ENCODE measurements at regions not wholly inside any gene's neighbourhood (a gene's known extent, or its start where the extent isn't known, plus 50 kb on each side); places are given as distances from the start of the nearest gene placed in this dataset.
A peak's percentile ranks its signal among the peaks of the same experiment; 100 is the strongest.
"Not testable (repeated sequence)": the region's sequence is repeated elsewhere in the genome, so short reads cannot be mapped to it uniquely, and the experiment has no call there.

DNA sequence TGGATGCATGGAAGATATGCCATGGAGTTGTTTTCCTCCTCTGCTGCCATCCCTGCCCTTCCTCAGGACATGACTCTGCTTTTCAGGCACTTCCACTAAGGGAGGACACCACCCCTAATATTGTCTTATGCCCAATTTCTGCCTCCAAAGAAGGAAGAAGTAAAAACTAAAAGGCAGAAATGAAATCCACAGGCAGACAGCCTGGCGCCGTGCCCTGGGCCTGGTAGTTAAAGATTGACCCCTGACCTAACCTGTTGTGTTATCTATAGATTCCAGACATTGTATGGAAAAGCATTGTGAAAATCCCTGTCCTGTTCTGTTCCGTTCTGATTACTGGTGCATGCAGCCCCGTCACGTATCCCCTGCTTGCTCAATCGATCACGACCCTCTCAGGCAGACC lies 80.1 kb upstream of the PLAC8 start:
- H3K27me3 Mint-ChIP-seq, H3K4me3 Mint-ChIP-seq, ATAC-seq, H3K36me3 Mint-ChIP-seq, DNase-seq, POLR2A ChIA-PET, H3K9me3 Mint-ChIP-seq: not testable (repeated sequence)
- peaks cover 12 to 41% (median 17%) of the 10 kb centered on the region in 4 donors for H3K4me1 Mint-ChIP-seq
- H3K27ac Mint-ChIP-seq: peak overlapping the region in 1 of 10 donors; percentile 27

DNA sequence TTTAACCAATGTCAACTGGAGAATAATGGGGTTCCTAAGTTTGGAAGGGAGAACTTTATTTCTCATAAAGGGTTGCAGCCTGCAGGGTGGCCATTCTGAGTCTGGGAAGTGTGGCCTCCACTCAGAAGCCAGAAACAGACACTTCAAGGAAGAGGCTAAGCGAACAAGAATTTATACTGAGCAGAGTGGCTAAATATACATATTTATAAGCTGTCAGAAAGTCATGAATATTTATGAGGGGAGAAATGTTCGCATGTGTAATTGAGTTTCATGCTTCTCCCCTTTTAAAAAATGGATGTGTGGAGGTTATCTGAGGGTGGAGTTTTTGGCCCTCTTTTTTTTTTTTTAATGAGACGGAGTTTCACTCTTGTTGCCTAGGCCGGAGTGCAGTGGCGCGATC lies 78.1 kb upstream of the PLAC8 start:
- Mint-ChIP-seq H3K4me1 (peaks cover 12 to 33% (median 22%) of the 10 kb centered on the region in 4 donors), H3K4me3 (no peak overlapping the region), H3K36me3 (no peaks in the 10 kb centered on the region), H3K27me3 (no peaks in the 10 kb centered on the region), H3K9me3 (peaks cover 0 to 10% (median 0%) of the 10 kb centered on the region in 9 donors), H3K27ac (peak overlapping the region in 1 of 10 donors; percentile 67)
- DNase-seq (no peak), ATAC-seq (no peak)
- POLR2A ChIA-PET: no interaction called here

DNA sequence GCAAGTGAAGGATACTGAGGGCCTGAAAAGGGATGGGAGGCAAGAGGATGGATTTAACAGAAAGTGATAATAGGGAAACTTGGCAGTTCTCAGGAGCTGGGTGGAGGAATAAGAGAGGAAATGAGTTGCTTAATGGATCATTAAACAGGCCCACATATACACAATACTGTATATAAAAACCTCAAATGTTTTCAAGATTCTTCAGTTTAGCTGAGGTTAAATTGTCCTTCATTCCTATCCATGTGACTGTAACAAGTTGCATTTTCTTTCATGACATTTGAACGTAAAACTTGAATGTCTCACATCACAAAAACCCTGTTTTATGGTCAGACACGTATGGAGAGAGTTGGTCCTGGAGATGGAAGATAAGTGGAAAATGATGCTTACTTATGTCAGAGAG lies 76.5 kb upstream of the PLAC8 start:
- ATAC-seq (no peak), DNase-seq (no peak)
- Mint-ChIP-seq H3K27me3 (no peaks in the 10 kb centered on the region), H3K36me3 (no peaks in the 10 kb centered on the region), H3K27ac (peak overlapping the region in 1 of 10 donors; percentile 9), H3K9me3 (no peaks in the 10 kb centered on the region), H3K4me3 (no peak overlapping the region), H3K4me1 (peaks cover 6 to 22% (median 13%) of the 10 kb centered on the region in 4 donors)
- POLR2A ChIA-PET: interaction anchor here (0.6 to 0.8 kb wide), 2 partner anchors 8 to 15 kb away, joined by 3 read pairs; no protein-coding TSS in a partner anchor

DNA sequence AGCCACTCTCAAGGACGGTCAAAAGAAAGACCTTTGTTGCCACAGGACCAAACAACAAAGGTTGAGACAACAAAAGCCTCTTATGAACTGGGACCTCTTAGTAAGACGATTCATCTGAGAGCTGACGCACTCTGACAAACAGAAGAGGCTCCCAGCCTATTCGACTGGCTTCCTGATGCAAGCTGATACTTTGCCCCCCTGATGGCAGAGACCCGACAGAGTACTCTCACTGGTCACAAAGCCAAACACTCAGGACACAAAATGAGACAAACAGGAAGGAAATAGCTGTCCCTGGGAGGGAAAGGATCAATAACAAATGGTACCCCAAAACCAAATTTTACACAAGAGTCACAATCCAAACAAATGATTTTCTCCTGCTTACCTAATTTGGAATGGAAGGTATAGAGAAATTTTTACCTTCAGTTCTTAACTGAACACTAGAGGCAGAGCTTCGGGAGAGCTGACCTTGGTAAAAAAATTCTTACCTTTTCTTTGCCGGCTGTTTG lies 75.2 kb upstream of the PLAC8 start:
- H3K4me1 Mint-ChIP-seq: peaks cover 5 to 16% (median 9%) of the 10 kb centered on the region in 4 donors
- H3K36me3 Mint-ChIP-seq: no peaks in the 10 kb centered on the region
- POLR2A ChIA-PET: no interaction called here
- no peaks in the 10 kb centered on the region for H3K27me3 Mint-ChIP-seq
- DNase-seq: no peak
- H3K9me3 Mint-ChIP-seq: no peaks in the 10 kb centered on the region
- no peak for ATAC-seq
- H3K27ac Mint-ChIP-seq: peak overlapping the region in 3 of 10 donors; percentile 17 to 60 (median 53)
- H3K4me3 Mint-ChIP-seq: no peak overlapping the region

DNA sequence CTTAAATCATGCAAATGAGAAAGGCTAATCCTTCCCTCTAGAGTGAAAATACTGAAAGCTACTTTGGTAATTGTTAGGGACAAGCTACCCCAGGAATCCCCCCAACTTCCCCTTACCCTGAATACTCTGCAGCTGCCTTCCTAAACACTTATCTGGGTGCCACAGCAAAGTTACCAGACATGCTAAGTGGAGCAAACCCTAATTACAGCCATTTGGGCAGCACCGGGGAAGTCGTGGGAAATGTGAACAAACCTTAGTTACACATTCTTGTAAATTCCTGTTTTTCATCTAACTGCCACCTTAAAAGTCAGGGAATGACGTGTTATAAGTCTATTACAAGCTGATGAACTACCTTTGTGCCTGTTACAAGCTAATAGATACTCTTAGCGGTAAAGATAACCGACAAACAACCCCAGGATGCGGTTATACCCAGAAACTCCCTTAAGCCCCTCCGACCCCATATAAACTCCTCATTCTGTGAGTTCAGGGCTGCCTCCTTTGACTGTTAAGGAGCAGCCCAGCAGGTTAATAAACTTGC lies 66.0 kb upstream of the PLAC8 start:
- Mint-ChIP-seq H3K4me1 (peaks cover 0 to 37% (median 3%) of the 10 kb centered on the region in 4 donors), H3K27me3 (no peaks in the 10 kb centered on the region), H3K27ac (peak overlapping the region in 3 of 10 donors; percentile 14 to 70 (median 28)), H3K9me3 (no peaks in the 10 kb centered on the region), H3K36me3 (no peaks in the 10 kb centered on the region), H3K4me3 (no peak overlapping the region)
- DNase-seq (no peak), ATAC-seq (no peak)
- POLR2A ChIA-PET: interaction anchor here (0.9 to 1.0 kb wide), 2 partner anchors 24 to 31 kb away, joined by 3 read pairs; no protein-coding TSS in a partner anchor

DNA sequence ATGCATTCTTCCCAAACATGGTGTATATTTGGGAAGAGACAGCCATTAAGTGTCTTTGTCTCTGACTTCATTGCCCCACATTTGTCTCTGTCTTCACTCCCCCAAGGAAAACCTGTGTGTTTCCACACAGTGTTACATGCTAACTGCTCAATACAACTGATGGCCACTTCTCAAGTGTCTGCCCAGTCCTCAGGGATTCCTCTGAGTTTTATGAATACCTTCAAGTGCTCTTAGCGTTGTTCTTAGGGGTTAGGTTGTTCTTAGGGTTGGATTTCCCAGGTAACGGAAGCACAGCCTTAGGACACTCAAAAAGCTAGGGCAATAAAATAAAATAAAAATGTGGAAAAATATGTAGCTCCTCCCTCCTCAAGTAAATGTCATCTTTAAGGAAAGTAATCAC lies 64.7 kb upstream of the PLAC8 start:
- H3K27ac Mint-ChIP-seq: no peak overlapping the region
- H3K36me3 Mint-ChIP-seq: no peaks in the 10 kb centered on the region
- H3K4me1 Mint-ChIP-seq: peaks cover 0 to 47% (median 5%) of the 10 kb centered on the region in 4 donors
- H3K9me3 Mint-ChIP-seq: no peaks in the 10 kb centered on the region
- no peaks in the 10 kb centered on the region for H3K27me3 Mint-ChIP-seq
- H3K4me3 Mint-ChIP-seq: no peak overlapping the region
- DNase-seq: no peak
- ATAC-seq: no peak
- POLR2A ChIA-PET: no interaction called here

DNA sequence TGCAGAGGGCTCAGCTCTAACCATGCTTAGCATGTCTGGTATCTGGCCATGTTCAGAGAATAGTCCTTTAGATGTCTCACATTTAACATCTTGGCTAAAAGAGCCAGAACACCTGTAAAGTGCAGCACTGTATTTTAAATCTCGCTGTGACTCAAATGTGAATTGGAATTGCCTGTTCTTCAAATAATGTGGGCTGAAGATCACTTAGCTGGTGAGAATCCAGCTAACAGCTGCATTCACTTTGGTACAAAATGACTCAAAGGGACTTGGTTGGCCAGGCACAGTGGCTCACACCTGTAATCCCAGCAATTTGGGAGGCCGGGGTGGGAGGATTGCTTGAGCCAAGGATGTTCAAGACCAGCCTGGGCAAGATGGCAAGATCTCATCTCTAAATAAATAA lies 63.5 kb upstream of the PLAC8 start:
- Mint-ChIP-seq H3K4me1 (peaks cover 0 to 59% (median 5%) of the 10 kb centered on the region in 4 donors), H3K4me3 (no peak overlapping the region), H3K36me3 (no peaks in the 10 kb centered on the region), H3K9me3 (no peaks in the 10 kb centered on the region), H3K27me3 (no peaks in the 10 kb centered on the region), H3K27ac (no peak overlapping the region)
- POLR2A ChIA-PET: no interaction called here
- ATAC-seq (no peak), DNase-seq (no peak)

DNA sequence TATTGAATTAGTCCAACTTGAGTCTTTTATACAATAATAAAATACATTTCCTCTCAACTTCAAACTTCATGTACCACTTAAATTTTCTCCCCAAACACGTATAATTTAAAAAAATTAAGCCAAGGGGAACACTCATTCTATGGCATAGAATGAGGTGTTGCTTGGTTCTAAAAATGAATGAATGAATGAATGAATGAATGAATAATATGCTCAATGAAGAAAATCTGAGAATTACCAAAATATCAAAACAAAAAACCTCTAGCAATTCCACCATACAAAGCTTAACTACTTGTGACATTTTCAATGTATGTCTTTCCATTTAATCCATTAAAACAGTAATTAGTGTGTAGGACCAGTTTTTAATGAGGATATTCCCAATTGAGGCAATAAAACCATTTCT lies 62.7 kb upstream of the PLAC8 start:
- no peak for ATAC-seq
- DNase-seq: no peak
- H3K4me1 Mint-ChIP-seq: peaks cover 0 to 65% (median 5%) of the 10 kb centered on the region in 4 donors
- H3K27ac Mint-ChIP-seq: no peak overlapping the region
- H3K27me3 Mint-ChIP-seq: no peaks in the 10 kb centered on the region
- POLR2A ChIA-PET: no interaction called here
- H3K9me3 Mint-ChIP-seq: no peaks in the 10 kb centered on the region
- no peak overlapping the region for H3K4me3 Mint-ChIP-seq
- no peaks in the 10 kb centered on the region for H3K36me3 Mint-ChIP-seq

DNA sequence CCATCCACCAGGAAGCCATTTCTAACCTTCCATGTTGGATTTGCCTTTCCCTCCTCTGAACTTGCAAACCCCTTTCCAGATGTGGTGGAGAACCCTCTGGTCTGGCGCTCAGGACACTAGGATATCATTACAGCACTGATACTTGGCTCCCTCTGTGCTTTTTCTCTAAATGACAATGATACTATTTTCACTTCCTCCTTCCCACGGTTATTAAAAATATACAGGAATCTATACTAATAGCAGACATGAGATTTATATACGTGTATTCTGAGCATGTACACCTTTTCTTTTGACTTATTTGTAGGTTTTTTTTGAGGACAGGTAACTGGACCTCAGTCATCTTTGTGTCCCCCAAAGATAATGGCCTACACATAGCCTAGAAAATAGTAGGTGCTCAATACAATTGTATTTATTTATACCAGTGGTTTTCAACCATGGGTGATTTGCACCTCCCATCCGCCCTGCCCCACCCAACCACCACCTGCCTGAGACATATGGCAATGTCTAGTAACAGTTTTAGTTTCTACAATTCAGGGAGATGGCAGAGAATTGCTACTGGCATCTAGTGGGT lies 60.4 kb upstream of the PLAC8 start:
- peak overlapping the region in 2 of 10 donors; percentile 33 to 73 for H3K27ac Mint-ChIP-seq
- H3K4me1 Mint-ChIP-seq: peaks cover 5 to 69% (median 6%) of the 10 kb centered on the region in 4 donors
- no peaks in the 10 kb centered on the region for H3K9me3 Mint-ChIP-seq
- POLR2A ChIA-PET: no interaction called here
- no peaks in the 10 kb centered on the region for H3K27me3 Mint-ChIP-seq
- peak overlapping the region in 2 of 10 donors; percentile 38 to 65 for H3K4me3 Mint-ChIP-seq
- no peaks in the 10 kb centered on the region for H3K36me3 Mint-ChIP-seq
- ATAC-seq: peak in 1 of 2 donors; percentile 30
- DNase-seq: no peak

DNA sequence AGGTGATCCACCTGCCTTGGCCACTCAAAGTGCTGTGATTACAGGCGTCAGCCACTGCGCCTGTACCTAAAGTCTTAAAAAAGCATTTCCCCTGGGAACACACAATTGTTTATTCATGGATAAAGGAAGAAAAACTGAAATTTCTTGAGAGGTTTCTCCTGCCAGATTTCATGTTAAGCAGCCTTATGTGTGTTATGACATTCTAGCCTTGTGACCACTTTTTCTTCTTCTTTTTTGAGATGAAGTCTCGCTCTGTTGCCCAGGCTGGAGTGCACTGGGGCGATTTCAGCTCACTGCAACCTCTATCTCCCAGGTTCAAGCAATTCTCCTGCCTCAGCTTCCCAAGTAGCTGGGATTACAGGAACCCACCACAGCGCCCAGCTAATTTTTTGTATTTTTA lies 57.8 kb upstream of the PLAC8 start:
- POLR2A ChIA-PET: no interaction called here
- no peaks in the 10 kb centered on the region for H3K27me3 Mint-ChIP-seq
- H3K9me3 Mint-ChIP-seq: no peaks in the 10 kb centered on the region
- peak overlapping the region in 2 of 10 donors; percentile 29 to 40 for H3K27ac Mint-ChIP-seq
- peaks cover 0 to 3% (median 0%) of the 10 kb centered on the region in 3 donors for H3K36me3 Mint-ChIP-seq
- DNase-seq (no peak), ATAC-seq (no peak)
- H3K4me1 Mint-ChIP-seq: peaks cover 5 to 67% (median 6%) of the 10 kb centered on the region in 4 donors
- H3K4me3 Mint-ChIP-seq: no peak overlapping the region

DNA sequence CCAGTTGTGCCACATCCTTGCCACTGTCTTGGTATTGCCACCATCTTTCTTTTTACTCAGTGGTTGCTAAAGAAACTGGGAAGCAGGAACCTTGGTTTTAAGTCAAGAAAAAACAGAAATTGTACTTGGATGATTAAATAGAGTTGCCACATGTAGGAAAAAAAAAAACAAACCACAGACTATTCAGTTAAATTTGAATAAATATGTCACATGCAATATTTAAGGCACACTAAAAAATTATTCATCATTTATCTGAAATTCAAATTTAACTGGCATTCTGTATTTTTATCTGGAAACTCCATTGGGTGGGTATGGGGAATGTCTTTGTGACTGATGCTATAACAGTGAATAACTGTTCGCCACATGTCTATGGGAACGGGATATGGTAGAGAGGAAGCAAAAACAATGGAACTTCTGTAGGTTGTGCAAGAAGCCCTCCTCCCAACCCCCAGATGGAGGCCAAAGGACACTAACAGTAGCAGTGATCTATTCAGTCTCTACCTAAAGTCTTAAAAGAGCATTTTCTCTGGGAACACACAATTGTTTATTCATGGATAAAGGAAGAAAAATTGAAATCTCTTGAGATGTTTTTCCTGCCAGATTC lies 57.0 kb upstream of the PLAC8 start:
- Mint-ChIP-seq H3K36me3 (peaks cover 0 to 3% (median 0%) of the 10 kb centered on the region in 3 donors), H3K9me3 (no peaks in the 10 kb centered on the region)
- POLR2A ChIA-PET: no interaction called here

DNA sequence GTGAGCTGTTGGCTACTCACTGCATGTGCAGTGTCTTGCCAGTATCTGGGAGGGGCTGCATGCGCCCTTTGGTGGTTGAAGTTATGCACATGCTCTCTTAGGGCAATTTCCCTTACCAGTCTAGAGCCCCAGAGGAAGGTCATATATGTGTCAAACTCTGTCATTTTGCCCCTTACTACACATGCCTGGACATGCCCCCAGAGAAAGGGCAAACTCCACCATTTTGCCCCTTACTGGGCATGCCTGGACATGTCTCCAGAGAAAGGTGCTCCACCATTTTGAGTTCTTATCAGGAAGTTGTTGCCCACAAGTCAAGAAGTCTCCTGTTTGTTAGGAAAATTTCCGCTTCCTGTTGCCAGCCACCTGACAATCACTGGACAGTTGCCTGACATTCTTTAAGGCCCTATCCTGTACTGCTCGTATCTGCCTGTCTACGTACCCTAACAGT lies 56.4 kb upstream of the PLAC8 start:
- no peak overlapping the region for H3K27ac Mint-ChIP-seq
- no peak for DNase-seq
- POLR2A ChIA-PET: no interaction called here
- peaks cover 0 to 3% (median 0%) of the 10 kb centered on the region in 3 donors for H3K36me3 Mint-ChIP-seq
- no peaks in the 10 kb centered on the region for H3K9me3 Mint-ChIP-seq
- H3K27me3 Mint-ChIP-seq: no peaks in the 10 kb centered on the region
- peaks cover 17 to 70% (median 20%) of the 10 kb centered on the region in 4 donors for H3K4me1 Mint-ChIP-seq
- H3K4me3 Mint-ChIP-seq: no peak overlapping the region
- ATAC-seq: no peak

More for the DNA sequence above, 57.0 kb upstream of the PLAC8 start:
- peak overlapping the region in 2 of 10 donors; percentile 9 to 11 for H3K27ac Mint-ChIP-seq
- H3K27me3 Mint-ChIP-seq: no peaks in the 10 kb centered on the region
- no peak overlapping the region for H3K4me3 Mint-ChIP-seq
- peaks cover 13 to 69% (median 14%) of the 10 kb centered on the region in 4 donors for H3K4me1 Mint-ChIP-seq
- no peak for ATAC-seq
- no peak for DNase-seq

Data from naive thymus-derived CD8-positive, alpha-beta T cell (primary cell).